ENCODE measurements at regions not wholly inside any gene's neighbourhood (a gene's known extent, or its start where the extent isn't known, plus 50 kb on each side); places are given as distances from the start of the nearest gene placed in this dataset.
"Not testable (repeated sequence)": the region's sequence is repeated elsewhere in the genome, so short reads cannot be mapped to it uniquely, and the experiment has no call there.

DNA sequence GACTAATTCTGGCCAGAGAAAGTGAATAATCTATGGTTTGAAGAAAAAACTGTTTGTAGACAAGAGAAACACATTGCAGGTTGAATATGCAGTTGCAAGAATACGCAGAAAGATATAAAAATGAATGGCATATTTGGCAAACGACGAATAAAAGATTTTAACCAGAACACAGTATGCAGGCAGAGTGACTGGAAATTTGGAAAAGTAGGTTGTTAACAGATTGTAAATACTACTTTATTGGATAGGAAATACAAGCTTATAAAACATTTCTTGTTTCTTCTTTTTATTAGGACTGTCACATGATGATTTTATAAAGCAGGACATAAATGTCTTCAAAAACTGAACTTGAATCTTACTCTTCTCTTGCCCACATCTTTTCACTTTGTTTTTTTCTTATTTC is 573.3 kb upstream of the PBX1 start:
- no peak for DNase-seq
- Histone ChIP-seq H3K4me3 (no peak overlapping the region), H3K9me3 (no peaks in the 10 kb centered on the region), H3K36me3 (no peaks in the 10 kb centered on the region), H3K27ac (no peak overlapping the region), H3K27me3 (no peaks in the 10 kb centered on the region), H3K4me1 (no peaks in the 10 kb centered on the region)
- no peak for TF ChIP-seq POLR2A (IDR thresholded peaks at IDR 0.05)
- intact Hi-C loops (cut with DNase I; ENCODE audit: low total_unique reads): no loop called here

DNA sequence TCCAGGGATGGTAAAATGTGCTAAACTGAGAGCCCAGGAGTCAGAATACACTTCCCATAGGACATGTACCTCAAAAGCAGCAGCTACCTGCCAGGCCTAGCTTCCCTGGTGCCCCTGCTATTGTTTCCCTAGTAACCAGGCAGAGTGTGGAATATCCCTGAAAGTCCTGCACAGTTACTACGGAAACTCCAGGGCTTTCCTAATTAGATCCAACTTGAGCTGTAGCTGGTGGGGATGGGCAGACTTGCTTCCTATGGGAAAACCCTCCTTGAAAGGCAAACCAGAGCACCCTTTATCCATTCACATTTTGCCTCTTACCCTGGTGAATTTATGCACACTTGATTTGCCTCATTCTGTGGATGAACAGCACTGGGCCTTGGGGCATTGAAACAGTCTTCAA is 559.9 kb upstream of the PBX1 start:
- H3K27me3 ChIP-seq: no peaks in the 10 kb centered on the region
- no peak overlapping the region for H3K4me3 ChIP-seq
- peaks cover 0 to 3% of the 10 kb centered on the region in 2 donors for H3K9me3 ChIP-seq
- TF ChIP-seq, protein P1, sequence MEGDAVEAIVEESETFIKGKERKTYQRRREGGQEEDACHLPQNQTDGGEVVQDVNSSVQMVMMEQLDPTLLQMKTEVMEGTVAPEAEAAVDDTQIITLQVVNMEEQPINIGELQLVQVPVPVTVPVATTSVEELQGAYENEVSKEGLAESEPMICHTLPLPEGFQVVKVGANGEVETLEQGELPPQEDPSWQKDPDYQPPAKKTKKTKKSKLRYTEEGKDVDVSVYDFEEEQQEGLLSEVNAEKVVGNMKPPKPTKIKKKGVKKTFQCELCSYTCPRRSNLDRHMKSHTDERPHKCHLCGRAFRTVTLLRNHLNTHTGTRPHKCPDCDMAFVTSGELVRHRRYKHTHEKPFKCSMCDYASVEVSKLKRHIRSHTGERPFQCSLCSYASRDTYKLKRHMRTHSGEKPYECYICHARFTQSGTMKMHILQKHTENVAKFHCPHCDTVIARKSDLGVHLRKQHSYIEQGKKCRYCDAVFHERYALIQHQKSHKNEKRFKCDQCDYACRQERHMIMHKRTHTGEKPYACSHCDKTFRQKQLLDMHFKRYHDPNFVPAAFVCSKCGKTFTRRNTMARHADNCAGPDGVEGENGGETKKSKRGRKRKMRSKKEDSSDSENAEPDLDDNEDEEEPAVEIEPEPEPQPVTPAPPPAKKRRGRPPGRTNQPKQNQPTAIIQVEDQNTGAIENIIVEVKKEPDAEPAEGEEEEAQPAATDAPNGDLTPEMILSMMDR (IDR thresholded peaks at IDR 0.05): no peak
- no peak for TF ChIP-seq POLR2A (IDR thresholded peaks at IDR 0.05)
- no peak for DNase-seq
- intact Hi-C loops (cut with DNase I; ENCODE audit: low total_unique reads): no loop called here
- no peak overlapping the region for H3K27ac ChIP-seq
- H3K36me3 ChIP-seq: no peaks in the 10 kb centered on the region
- H3K4me1 ChIP-seq: no peaks in the 10 kb centered on the region

DNA sequence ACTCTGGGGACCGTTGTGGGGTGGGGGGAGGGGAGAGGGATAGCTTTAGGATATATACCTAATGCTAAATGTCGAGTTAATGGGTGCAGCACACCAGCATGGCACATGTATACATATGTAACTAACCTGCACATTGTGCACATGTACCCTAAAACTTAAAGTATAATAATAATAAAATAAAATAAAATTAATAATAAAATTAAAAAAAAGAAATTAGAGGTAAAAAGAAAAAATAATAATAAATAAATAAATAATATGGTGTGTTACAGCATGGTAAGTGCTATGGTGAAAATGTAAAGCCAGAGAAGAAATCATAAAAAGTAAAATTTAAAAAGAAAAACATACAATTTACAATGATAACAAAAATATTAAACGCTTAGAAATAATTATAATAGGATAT is 552.8 kb upstream of the PBX1 start:
- H3K9me3 ChIP-seq; intact Hi-C loops (cut with DNase I; ENCODE audit: low total_unique reads); DNase-seq; H3K27ac ChIP-seq; H3K27me3 ChIP-seq; H3K4me3 ChIP-seq; H3K4me1 ChIP-seq; H3K36me3 ChIP-seq: not testable (repeated sequence)

DNA sequence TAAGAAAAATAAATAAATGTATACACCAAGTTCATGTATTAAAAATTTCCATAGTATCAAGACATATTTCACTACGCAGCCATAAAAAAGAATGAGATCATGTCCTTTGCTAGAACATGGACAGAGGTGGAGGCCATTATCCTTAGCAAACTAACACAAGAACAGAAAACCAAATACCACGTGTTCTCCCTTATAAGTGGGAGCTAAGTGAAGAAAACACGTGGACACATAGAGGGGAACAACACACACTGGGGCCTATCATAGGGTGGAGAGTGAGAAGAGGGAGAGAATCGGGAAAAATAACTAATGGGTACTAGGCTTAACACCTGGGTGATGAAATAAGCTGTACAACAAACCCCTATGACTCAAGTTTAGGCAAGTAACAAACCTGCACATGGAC is 552.4 kb upstream of the PBX1 start:
- TF ChIP-seq, protein P1 (IDR thresholded peaks at IDR 0.05): no peak
- no peak for TF ChIP-seq POLR2A (IDR thresholded peaks at IDR 0.05)
- Histone ChIP-seq H3K36me3 (no peaks in the 10 kb centered on the region), H3K4me3 (no peak overlapping the region), H3K27ac (no peak overlapping the region), H3K9me3 (peaks cover 0 to 9% of the 10 kb centered on the region in 2 donors), H3K4me1 (no peaks in the 10 kb centered on the region), H3K27me3 (no peaks in the 10 kb centered on the region)
- intact Hi-C loops (cut with DNase I; ENCODE audit: low total_unique reads): no loop called here
- no peak for DNase-seq

DNA sequence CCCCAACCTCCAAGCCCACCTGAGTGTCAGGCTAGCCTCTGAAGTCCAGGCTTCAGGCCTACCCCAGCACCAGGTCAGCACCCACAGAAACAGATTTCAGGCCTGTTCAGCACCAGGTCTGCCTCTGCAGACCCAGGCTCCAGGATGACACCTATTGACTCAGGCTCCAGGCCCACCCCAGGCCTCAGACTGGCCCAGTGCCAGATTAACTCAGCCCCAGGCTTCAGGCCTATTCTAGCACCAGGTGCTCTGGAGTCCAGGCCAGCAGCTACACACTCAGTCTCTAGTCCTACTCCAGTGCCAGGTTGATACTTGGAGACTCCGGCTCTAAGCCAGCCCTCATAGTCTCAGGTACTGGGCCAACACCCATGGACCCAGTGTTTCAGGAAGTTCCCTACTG is 541.7 kb upstream of the PBX1 start:
- DNase-seq: no peak
- peaks cover 0 to under 1% of the 10 kb centered on the region in 2 donors for H3K9me3 ChIP-seq
- H3K4me3 ChIP-seq: no peak overlapping the region
- no peak for TF ChIP-seq POLR2A (IDR thresholded peaks at IDR 0.05)
- TF ChIP-seq, protein P1 (IDR thresholded peaks at IDR 0.05): no peak
- no peaks in the 10 kb centered on the region for H3K4me1 ChIP-seq
- no peak overlapping the region for H3K27ac ChIP-seq
- no peaks in the 10 kb centered on the region for H3K27me3 ChIP-seq
- H3K36me3 ChIP-seq: no peaks in the 10 kb centered on the region
- intact Hi-C loops (cut with DNase I; ENCODE audit: low total_unique reads): no loop called here

DNA sequence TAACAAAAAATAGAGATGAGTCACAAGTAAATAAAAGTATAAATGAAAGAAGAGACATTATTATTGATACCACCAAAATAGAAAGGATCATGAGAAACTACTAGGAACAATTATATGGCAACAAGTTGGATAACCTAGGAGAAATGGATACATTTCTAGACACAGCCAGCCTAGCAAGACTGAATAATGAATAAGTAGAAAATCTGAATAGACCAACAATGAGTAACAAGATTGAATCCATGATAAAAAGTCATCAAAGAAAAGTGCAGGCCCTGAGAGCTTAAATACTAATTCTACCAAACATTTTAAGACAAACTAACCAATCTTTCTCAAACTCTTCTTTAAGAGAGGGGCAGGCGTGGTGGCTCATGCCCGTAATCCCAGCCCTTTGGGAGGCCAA is 538.6 kb upstream of the PBX1 start:
- no peak for DNase-seq
- Histone ChIP-seq H3K9me3 (no peaks in the 10 kb centered on the region), H3K36me3 (no peaks in the 10 kb centered on the region), H3K27me3 (no peaks in the 10 kb centered on the region), H3K4me1 (no peaks in the 10 kb centered on the region), H3K27ac (no peak overlapping the region), H3K4me3 (no peak overlapping the region)
- TF ChIP-seq POLR2A (IDR thresholded peaks at IDR 0.05): no peak
- TF ChIP-seq, protein P1 (IDR thresholded peaks at IDR 0.05): no peak
- intact Hi-C loops (cut with DNase I; ENCODE audit: low total_unique reads): no loop called here
